HepG2 (cell line): ENCODE measurements at regions not wholly inside any gene's neighbourhood (a gene's known extent, or its start where the extent isn't known, plus 50 kb on each side); places are given as distances from the start of the nearest gene placed in this dataset.

Experiments
- HNRNPK ChIP-seq: fragments of 200-400 bp; formaldehyde crosslinking; IDR thresholded peaks from 2 replicates; pipeline ENCODE4 v1.6.1; 2018; ENCODE audit warnings: low read length, low read depth, moderate library complexity, mild to moderate bottlenecking; ENCODE audit not compliant: poor library complexity, severe bottlenecking
- SIN3A ChIP-seq: IDR thresholded peaks from 2 replicates; pipeline ENCODE4 v1.6.1; 2011; ENCODE audit warnings: low read depth, mild to moderate bottlenecking, control low read depth, low read length, borderline replicate concordance
- TP53 ChIP-seq: sonication (generic); formaldehyde crosslinking; conservative IDR thresholded peaks from 2 replicates; pipeline ENCODE4 v1.4.0; 2020; ENCODE audit warnings: missing genetic modification reagents
- ZBTB26 ChIP-seq: IDR thresholded peaks from 2 replicates; pipeline ENCODE4 v1.6.1; 2016; ENCODE audit warnings: missing compliant biosample characterization, missing genetic modification reagents, borderline replicate concordance
- ZBTB7A ChIP-seq: sonication (generic); formaldehyde crosslinking; IDR thresholded peaks from 2 replicates; pipeline ENCODE4 v1.8.0; 2022; ENCODE audit warnings: mild to moderate bottlenecking, missing genetic modification reagents
- ZFP36 ChIP-seq: fragments of 150-350 bp; IDR thresholded peaks from 2 replicates; pipeline ENCODE4 v1.6.1; 2018; ENCODE audit warnings: borderline replicate concordance, low read length, low read depth; ENCODE audit not compliant: partially characterized antibody
- ZSCAN30 ChIP-seq: sonication (generic); formaldehyde crosslinking; IDR thresholded peaks from 2 replicates; pipeline ENCODE4 v1.5.0; 2020; ENCODE audit warnings: mild to moderate bottlenecking, missing genetic modification reagents
- TF ChIP-seq, protein P1 (sequence below): sonication (generic); formaldehyde crosslinking; IDR thresholded peaks from 2 replicates; pipeline ENCODE4 v1.8.1; 2023; ENCODE audit warnings: mild to moderate bottlenecking, inconsistent platforms, moderate library complexity, missing genetic modification reagents, borderline replicate concordance

- TF ChIP-seq ZBTB7A (CRISPR knock-in tag) (no peak), ZFP36 (no peak), HNRNPK (no peak), ZBTB26 (CRISPR knock-in tag) (no peak), TP53 (CRISPR knock-in tag) (no peak), ZSCAN30 (no peak), SIN3A (no peak)
- TF ChIP-seq, protein P1, sequence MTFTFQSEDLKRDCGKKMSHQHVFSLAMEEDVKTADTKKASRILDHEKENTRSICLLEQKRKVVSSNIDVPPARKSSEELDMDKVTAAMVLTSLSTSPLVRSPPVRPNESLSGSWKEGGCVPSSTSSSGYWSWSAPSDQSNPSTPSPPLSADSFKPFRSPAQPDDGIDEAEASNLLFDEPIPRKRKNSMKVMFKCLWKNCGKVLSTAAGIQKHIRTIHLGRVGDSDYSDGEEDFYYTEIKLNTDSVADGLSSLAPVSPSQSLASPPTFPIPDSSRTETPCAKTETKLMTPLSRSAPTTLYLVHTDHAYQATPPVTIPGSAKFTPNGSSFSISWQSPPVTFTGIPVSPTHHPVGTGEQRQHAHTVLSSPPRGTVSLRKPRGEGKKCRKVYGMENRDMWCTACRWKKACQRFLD (CRISPR knock-in tag) = no peak
Observed at GRCh38 chr5:93676704-93677103, 64.7 kb downstream of the POU5F2 start.
